ENCODE measurements at regions not wholly inside any gene's neighbourhood (a gene's known extent, or its start where the extent isn't known, plus 50 kb on each side); places are given as distances from the start of the nearest gene placed in this dataset.

- intact Hi-C loops (cut with micrococcal nuclease), result no loop called here
- no peak overlapping the region for H3K9ac ChIP-seq (ENCODE audit: low read length)
- POLR2A ChIA-PET (ENCODE audit: unreplicated experiment), result no interaction called here
- H3K9me2 ChIP-seq (replicated peaks; ENCODE audit: low read length), result no peaks in the 10 kb centered on the region
- H4K20me1 ChIP-seq (ENCODE audit: low read length), result no peaks in the 10 kb centered on the region
- H2AFZ ChIP-seq (ENCODE audit: low read length), result no peak overlapping the region
- no peak overlapping the region for H3K4me3 ChIP-seq (ENCODE audit: low read length)
- H3K79me2 ChIP-seq (ENCODE audit: low read length), result no peaks in the 10 kb centered on the region
- H3K27ac ChIP-seq (ENCODE audit: low read length), result no peak overlapping the region
- H3K9me3 ChIP-seq (ENCODE audit: low read length), result no peaks in the 10 kb centered on the region
- CTCF ChIA-PET, result no interaction called here
- no peak for TF ChIP-seq EZH2 (IDR thresholded peaks at IDR 0.05; ENCODE audit: low read length, unreplicated experiment)
- no peak for TF ChIP-seq EZH2phosphoT487 (IDR thresholded peaks at IDR 0.05; ENCODE audit: borderline replicate concordance, low read length)
- TF ChIP-seq CTCF (conservative IDR thresholded peaks at IDR 0.05; ENCODE audit: low read depth, low read length), result no peak
- DNase-seq (no peak), ATAC-seq (no peak)
- H3K4me2 ChIP-seq (ENCODE audit: low read length), result no peak overlapping the region
- H3F3A ChIP-seq (ENCODE audit: low read length, unreplicated experiment), result no peaks in the 10 kb centered on the region
- H3K4me1 ChIP-seq (ENCODE audit: insufficient read depth, low read length), result no peaks in the 10 kb centered on the region
- H3K36me3 ChIP-seq (ENCODE audit: low read depth, low read length), result no peaks in the 10 kb centered on the region
- H3K27me3 ChIP-seq (ENCODE audit: low read length), result no peaks in the 10 kb centered on the region
- BruUV-seq (replicated peaks), result no TSS peak
These were observed 77.3 kb upstream of the LTA4H start for GRCh38 chr12:96112733-96113132.

- Histone ChIP-seq H3K9me2 (replicated peaks; ENCODE audit: low read length) (no peaks in the 10 kb centered on the region), H3K9me3 (ENCODE audit: low read length) (no peaks in the 10 kb centered on the region), H3K79me2 (ENCODE audit: low read length) (no peaks in the 10 kb centered on the region), H3K27ac (ENCODE audit: low read length) (no peak overlapping the region), H4K20me1 (ENCODE audit: low read length) (no peaks in the 10 kb centered on the region), H3K4me1 (ENCODE audit: insufficient read depth, low read length) (no peaks in the 10 kb centered on the region), H3F3A (ENCODE audit: low read length, unreplicated experiment) (no peaks in the 10 kb centered on the region), H3K4me3 (ENCODE audit: low read length) (no peak overlapping the region), H3K27me3 (ENCODE audit: low read length) (no peaks in the 10 kb centered on the region), H3K4me2 (ENCODE audit: low read length) (no peak overlapping the region), H3K9ac (ENCODE audit: low read length) (no peak overlapping the region), H2AFZ (ENCODE audit: low read length) (no peak overlapping the region), H3K36me3 (ENCODE audit: low read depth, low read length) (no peaks in the 10 kb centered on the region)
- DNase-seq, result no peak
- POLR2A ChIA-PET (ENCODE audit: unreplicated experiment), result no interaction called here
- ATAC-seq, result no peak
- TF ChIP-seq EZH2 (IDR thresholded peaks at IDR 0.05; ENCODE audit: low read length, unreplicated experiment) (no peak), CTCF (conservative IDR thresholded peaks at IDR 0.05; ENCODE audit: low read depth, low read length) (no peak), EZH2phosphoT487 (IDR thresholded peaks at IDR 0.05; ENCODE audit: borderline replicate concordance, low read length) (no peak)
- no TSS peak for BruUV-seq (replicated peaks)
- CTCF ChIA-PET, result interaction anchor here (0.6 kb wide), 1 partner anchor 107 kb away, joined by 3 read pairs; no protein-coding TSS in a partner anchor
- intact Hi-C loops (cut with micrococcal nuclease), result no loop called here
These were observed 76.7 kb upstream of the ELK3 start for GRCh38 chr12:96117460-96117859.

- Histone ChIP-seq H3K27ac (ENCODE audit: low read length) (no peak overlapping the region), H2AFZ (ENCODE audit: low read length) (no peak overlapping the region), H3K9me2 (replicated peaks; ENCODE audit: low read length) (no peaks in the 10 kb centered on the region), H3F3A (ENCODE audit: low read length, unreplicated experiment) (no peaks in the 10 kb centered on the region), H3K27me3 (ENCODE audit: low read length) (no peaks in the 10 kb centered on the region), H3K9me3 (ENCODE audit: low read length) (no peaks in the 10 kb centered on the region), H3K4me1 (ENCODE audit: insufficient read depth, low read length) (no peaks in the 10 kb centered on the region), H3K36me3 (ENCODE audit: low read depth, low read length) (no peaks in the 10 kb centered on the region), H4K20me1 (ENCODE audit: low read length) (no peaks in the 10 kb centered on the region), H3K79me2 (ENCODE audit: low read length) (no peaks in the 10 kb centered on the region), H3K9ac (ENCODE audit: low read length) (no peak overlapping the region), H3K4me2 (ENCODE audit: low read length) (no peak overlapping the region), H3K4me3 (ENCODE audit: low read length) (no peak overlapping the region)
- intact Hi-C loops (cut with micrococcal nuclease), result no loop called here
- ATAC-seq, result no peak
- no peak for DNase-seq
- CTCF ChIA-PET, result no interaction called here
- POLR2A ChIA-PET (ENCODE audit: unreplicated experiment), result no interaction called here
- no TSS peak for BruUV-seq (replicated peaks)
- TF ChIP-seq EZH2 (IDR thresholded peaks at IDR 0.05; ENCODE audit: low read length, unreplicated experiment), result no peak
These were observed 73.6 kb upstream of the ELK3 start for GRCh38 chr12:96120359-96121100.
